Activated T-cell treated with anti-CD3 and anti-CD28 coated beads, Interleukin-2, amount 50 U/mL, for 48 hours (primary cell): ENCODE measurements at regions not wholly inside any gene's neighbourhood (a gene's known extent, or its start where the extent isn't known, plus 50 kb on each side); places are given as distances from the start of the nearest gene placed in this dataset.
"Not testable (repeated sequence)": the region's sequence is repeated elsewhere in the genome, so short reads cannot be mapped to it uniquely, and the experiment has no call there.

Source experiments
- DNase-seq, 2 experiments: peaks; one replicate each; pipeline ENCODE4 v3.0.0-alpha.2; 2020

GRCh38 chr13:74555651-74556420 is 421.6 kb upstream of the KLF12 start:
- DNase-seq = no peak

GRCh38 chr13:74555276-74555625 is 421.0 kb upstream of the KLF12 start:
- no peak for DNase-seq

DNA sequence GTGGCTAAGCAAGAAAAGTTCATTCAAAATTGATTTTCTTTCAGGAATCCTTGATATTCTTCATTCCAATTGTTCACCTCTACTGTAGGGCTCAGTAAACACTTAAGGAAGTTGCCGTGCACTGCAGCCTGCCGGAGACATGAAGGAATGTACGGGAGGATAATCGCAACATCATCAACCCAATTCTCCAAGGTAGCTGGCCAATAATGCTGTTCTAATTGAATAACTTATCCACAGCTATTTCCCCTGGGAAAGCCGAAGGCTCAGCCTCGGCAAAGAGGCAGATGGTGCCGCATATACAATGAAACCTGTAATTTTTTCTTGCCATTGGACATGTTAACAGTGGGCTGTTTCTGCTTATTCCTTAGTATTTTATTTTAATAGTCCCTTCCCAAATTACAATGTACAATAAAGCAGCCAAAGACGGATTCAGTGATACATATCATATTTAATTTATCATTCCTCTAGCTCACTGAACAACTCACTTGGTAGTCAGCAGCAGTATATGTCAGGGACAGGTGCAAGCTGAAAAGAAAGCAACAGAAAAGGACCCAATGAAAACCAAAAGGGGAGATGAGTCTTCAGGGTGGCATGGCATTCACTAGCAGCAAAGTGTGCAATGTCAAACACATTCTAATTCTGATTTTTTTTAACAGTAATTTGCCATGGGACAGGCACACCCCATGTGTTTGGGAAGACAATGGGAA is 420.5 kb upstream of the KLF12 start:
- DNase-seq = no peak

- no peak for DNase-seq
Measured at GRCh38 chr13:74550039-74550438, 415.8 kb upstream of the KLF12 start.

GRCh38 chr13:74536649-74537048 is 402.4 kb upstream of the KLF12 start:
- DNase-seq = not testable (repeated sequence)

GRCh38 chr13:74533226-74533625 is 399.0 kb upstream of the KLF12 start:
- no peak for DNase-seq

- DNase-seq = no peak
Measured at GRCh38 chr13:74530011-74530410, 395.8 kb upstream of the KLF12 start.

DNA sequence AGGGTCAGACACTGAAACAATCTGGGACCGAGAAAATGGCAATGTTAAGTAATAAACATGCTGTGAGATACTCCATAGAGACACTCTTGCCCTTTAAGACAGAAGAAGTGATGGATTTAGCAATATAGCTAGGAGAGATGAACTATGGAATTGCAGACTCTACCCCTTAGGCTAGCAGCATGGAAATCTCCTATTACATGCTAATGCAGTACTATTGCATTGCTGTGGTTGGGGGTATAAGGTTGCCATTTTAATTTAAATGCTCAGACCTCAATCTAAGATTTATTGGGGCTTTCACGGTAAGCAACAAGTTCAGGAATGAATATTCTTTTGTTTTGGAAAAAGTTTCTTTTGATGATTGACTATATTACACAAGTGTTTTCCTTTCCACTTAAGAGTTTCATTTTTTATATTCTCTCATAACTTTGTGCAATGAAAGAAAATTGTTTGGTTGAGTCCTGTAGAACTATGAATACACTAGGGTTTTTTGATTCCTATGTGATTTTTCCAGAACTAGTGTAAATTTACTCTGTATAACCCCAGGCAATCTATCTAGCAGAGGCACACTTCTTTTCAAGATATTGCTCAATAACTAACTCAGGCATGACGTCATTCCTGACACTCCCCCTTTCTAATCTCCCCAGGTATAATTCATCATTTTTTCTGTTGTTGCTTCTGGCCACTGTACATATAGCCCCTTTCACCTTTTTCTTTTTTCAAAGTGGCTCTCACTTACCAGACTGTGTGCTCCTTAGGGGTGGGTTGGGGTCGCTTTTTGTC is 394.7 kb upstream of the KLF12 start:
- DNase-seq = no peak

GRCh38 chr13:74523057-74523456 is 388.9 kb upstream of the KLF12 start:
- no peak for DNase-seq

DNA sequence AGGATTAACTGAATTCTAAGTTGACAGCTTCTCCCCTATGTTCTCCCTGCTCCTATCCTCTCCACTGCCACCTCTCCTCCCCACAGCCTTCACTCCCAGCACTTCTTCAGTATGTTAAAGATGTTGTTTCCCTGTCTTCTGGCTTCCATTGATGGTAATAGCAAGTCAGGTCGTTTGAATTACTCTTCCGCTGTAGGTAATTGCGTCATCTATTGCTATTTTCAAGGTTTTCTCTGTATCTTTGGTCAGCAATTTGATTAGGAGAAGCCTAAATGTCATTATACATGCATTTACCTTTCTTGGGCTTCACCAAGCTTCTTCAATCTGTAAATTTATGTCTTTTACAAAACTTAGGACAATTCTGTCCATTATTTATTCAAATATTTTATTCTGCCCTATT is 377.3 kb upstream of the KLF12 start:
- DNase-seq = no peak

DNA sequence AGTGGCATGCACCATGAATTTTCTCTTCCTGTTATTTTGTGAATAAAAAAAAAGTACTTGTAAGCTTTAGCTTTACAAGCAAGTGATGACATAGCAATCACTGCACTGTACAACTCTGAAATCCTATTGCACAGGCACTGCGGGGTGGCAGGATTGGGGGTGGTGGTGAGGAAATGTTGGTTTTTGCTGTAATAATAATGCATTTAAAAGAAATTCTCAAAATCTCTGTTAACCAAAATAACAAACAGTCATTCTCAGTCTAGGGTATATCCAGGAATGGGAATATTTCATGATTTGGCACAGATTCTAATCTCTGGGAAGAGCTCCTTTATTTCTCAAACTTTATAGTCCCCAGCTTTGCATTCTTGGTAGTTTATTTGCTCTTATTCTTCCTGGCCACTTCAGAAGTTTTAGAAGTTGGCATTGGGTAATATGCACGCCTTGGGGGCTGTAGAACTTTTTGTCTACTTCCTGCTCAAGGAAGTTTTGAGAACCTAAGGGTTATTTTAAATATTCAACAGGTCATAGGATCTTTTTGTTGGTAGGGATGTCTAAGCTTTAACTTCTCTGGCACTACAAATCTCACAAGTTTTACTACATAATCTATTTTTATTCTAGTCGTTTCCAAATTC is 353.0 kb upstream of the KLF12 start:
- no peak for DNase-seq

DNA sequence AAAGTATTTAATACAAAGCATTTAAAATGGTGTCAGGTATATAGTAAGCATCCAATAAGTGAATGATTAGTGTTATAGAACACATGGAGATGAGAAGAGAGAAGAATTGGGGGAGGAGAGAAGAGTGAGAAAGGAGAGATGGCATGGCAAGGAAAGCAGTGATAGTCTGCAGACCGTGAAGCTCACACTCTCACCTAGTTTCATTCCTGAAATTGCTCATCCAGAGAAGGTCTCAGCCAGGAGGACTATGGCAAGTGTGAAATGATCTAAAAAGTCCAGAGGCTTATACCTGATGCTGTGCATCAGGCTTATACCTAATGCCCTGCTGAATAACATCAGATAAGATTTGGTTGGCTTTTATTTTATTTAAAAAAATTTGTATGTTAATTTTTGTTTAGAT is 351.6 kb upstream of the KLF12 start:
- no peak for DNase-seq

DNA sequence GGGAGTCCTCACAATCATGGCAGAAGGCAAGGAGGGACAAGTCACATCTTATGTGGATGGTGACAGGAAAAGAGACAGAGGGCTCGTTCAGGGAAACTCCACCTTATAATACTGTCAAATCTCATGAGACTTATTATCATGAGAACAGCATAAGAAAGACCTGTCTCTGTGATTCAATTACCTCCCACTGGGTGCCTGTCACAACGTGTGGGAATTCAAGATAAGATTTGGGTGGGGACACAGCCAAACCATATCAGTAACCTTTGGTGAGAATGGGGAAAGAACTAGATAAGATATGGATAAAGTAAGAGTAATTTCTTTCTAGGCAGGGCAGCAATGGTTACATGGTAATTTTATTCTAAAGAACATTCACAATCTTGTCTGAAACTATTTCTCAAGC is 344.9 kb upstream of the KLF12 start:
- no peak for DNase-seq

GRCh38 chr13:74476788-74477187 is 342.6 kb upstream of the KLF12 start:
- DNase-seq = no peak

GRCh38 chr13:74476365-74476764 is 342.2 kb upstream of the KLF12 start:
- DNase-seq = no peak

- no peak for DNase-seq
Measured at GRCh38 chr13:74466864-74467263, 332.7 kb upstream of the KLF12 start.

DNA sequence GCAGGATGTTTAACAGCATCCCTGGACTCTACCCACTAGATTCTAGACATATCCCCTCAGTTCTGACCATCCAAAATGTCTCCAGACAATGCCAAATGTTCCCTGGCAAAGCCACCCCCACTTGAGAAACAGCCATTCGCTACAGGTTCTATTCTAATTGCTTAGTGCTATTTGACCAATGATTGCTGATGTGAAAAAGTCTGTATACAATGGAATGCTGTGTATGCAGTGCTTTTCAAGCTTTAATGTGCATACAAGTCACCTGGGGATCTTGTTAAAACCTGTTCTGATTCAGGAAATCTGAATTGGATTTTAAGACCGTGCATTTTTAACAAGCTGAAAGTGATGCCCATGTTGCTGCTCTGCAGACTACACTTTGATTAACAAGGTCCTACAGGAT is 331.8 kb upstream of the KLF12 start:
- DNase-seq = no peak

DNA sequence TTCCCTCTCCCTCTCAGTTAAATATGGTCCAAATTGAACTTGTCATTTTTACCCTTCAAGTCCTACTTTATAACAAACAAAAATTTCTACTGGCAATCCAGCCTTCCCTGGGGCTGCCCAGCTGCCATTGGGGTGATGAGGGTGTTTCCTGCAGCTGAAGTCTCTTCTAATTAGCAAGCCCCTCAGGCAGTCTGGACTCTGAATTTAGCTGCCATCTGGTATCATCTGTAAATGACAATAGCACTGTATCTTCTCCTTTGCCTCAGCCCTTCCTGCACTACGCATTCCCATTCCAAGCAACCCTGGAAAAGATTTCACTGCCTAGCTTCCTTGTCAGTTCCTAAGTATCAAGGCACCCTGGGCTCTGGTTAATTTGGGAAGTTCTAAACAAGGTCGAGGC is 331.1 kb upstream of the KLF12 start:
- no peak for DNase-seq

- DNase-seq = no peak
Measured at GRCh38 chr13:74464670-74465069, 330.5 kb upstream of the KLF12 start.

DNA sequence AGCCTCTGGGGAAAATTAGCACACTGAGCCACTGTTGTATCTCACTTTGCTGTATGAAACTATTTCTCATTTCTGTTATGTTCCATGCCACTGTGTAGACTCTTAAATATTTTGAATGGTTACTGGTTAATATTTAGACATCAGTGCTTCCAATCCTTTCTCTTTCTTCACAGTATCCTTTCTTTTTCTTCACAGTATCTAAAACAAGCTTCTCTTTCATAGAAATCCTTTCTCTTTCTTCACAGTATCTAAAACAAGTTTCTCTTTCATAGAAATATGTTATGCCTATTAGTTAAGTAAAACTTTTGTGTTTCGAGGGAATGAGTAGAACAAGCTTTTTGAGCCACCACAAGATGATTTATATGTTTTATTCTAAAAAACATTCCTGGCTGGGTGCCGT is 326.8 kb upstream of the KLF12 start:
- DNase-seq = no peak

DNA sequence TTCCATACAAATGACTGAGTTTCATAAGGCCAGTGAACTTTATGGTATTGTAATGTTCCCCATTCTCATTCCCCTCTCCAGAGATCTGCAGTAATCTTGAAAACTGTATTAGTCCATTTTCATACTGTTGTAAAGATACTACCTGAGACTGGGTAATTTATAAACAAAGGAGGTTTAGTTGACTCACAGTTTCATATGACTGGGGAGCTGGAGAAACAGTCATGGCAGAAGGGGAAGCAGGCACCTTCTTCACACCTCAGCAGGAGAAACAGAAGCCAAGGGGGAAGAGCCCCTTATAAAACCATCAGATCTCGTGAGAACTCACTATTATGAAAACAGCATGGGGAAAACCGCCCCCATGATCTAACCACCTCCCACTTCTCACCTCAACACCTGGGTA is 318.7 kb upstream of the KLF12 start:
- DNase-seq = no peak

DNA sequence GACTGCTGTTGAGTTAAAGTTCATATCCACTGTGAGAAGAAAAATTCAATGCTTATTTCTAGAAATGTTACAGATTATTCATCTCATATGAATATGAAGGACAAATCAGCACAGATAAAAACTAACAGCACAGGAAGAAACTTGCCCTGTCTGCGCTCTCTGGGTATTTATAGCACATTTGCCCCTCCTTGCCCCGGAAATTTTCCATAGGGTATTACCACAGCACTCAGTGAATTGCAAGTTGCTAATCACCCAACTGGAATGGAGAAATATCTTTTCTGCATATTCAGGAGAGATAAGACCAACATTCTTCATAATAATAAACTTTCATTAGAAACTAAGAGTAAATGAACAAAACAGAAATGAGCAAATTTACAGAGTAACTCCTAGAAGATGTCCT is 318.0 kb upstream of the KLF12 start:
- DNase-seq = no peak

GRCh38 chr13:74450964-74451363 is 316.8 kb upstream of the KLF12 start:
- DNase-seq = no peak

GRCh38 chr13:74450525-74450845 is 316.3 kb upstream of the KLF12 start:
- no peak for DNase-seq
